Breast epithelium (tissue), 4 donors: ENCODE measurements at regions not wholly inside any gene's neighbourhood (a gene's known extent, or its start where the extent isn't known, plus 50 kb on each side); places are given as distances from the start of the nearest gene placed in this dataset.

Source experiments
- DNase-seq, 2 donors: peaks; one replicate each; pipeline ENCODE4 v3.0.0-alpha.2; 2019; ENCODE audit warnings: low spot score in 2 of 2
- H3K27ac ChIP-seq, 2 donors: fragments of 200-600 bp; sonication (generic) in 1 of 2; one replicate each; pipeline ENCODE4 v1.5.1; 2016 to 2019; ENCODE audit warnings: mild to moderate bottlenecking in 1 of 2
- H3K27me3 ChIP-seq, 2 donors: fragments of 200-600 bp; sonication (generic) in 1 of 2; one replicate each; pipeline versions ENCODE4 v1.5.1 to v1.6.0; 2017 to 2019; ENCODE audit warnings: control low read depth in 1 of 2, mild to moderate bottlenecking in 1 of 2
- H3K36me3 ChIP-seq: fragments of 200-600 bp; one replicate; pipeline ENCODE4 v1.5.1; 2019
- H3K4me1 ChIP-seq, 2 donors: fragments of 200-600 bp; sonication (generic); one replicate each; pipeline ENCODE4 v1.5.1; 2016 to 2019; ENCODE audit warnings: control low read depth in 1 of 2
- H3K4me3 ChIP-seq, 3 donors: fragments of 200-600 bp; sonication (generic); 1 replicate in 2 of 3; 2 replicates in 1 of 3; pipeline ENCODE4 v1.5.1; 2016 to 2019; ENCODE audit warnings: mild to moderate bottlenecking in 3 of 3, moderate library complexity in 2 of 3
- H3K9me3 ChIP-seq, 2 donors: fragments of 200-600 bp; sonication (generic) in 1 of 2; one replicate each; pipeline ENCODE4 v1.5.1; 2016 to 2019; ENCODE audit warnings: control low read depth in 1 of 2
- POLR2A ChIP-seq: fragments of 450-650 bp; IDR thresholded peaks from one replicate; pipeline ENCODE4 v1.6.1; 2016; ENCODE audit warnings: antibody characterized with exemption, mild to moderate bottlenecking, moderate library complexity
- POLR2AphosphoS5 ChIP-seq, 3 donors: sonication (generic); formaldehyde crosslinking; IDR thresholded peaks; one replicate each; pipeline ENCODE4 v1.6.1; 2017; ENCODE audit warnings: antibody characterized with exemption in 3 of 3
- intact Hi-C: fragments of 100-400 bp; cut with DNase I; formaldehyde crosslinking; loops from one replicate; pipeline ENCODE4 v1.15.1; 2023; ENCODE audit warnings: low total_unique reads
- TF ChIP-seq, protein P1 (sequence below), 3 donors: fragments of 450-650 bp; IDR thresholded peaks; one replicate each; pipeline ENCODE4 v1.5.1; 2016 to 2017; ENCODE audit warnings: antibody characterized with exemption in 3 of 3, mild to moderate bottlenecking in 3 of 3, moderate library complexity in 3 of 3

DNA sequence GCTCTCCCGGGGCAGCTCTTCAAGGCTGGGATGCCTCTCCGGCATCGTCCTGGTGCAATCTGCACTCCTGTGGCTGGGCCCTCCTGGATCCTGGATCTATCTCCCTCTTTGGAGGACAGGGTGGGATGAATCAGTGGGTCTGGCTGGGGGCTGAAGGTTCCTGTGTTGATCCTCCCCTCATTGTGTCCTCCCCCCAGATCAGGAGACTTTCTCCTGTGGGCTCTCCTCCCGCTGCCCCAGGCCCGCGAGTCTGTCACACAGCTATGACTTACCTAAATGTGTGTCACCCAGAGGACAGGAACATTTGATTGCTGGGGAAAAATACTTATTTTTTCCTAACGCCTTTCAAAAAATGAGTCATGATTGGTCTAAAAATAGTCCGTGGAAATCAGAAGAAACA lies 106.8 kb upstream of the NECTIN1 start:
- Histone ChIP-seq H3K9me3 (no peaks in the 10 kb centered on the region), H3K27ac (no peak overlapping the region), H3K4me3 (no peak overlapping the region), H3K36me3 (no peaks in the 10 kb centered on the region), H3K27me3 (no peaks in the 10 kb centered on the region), H3K4me1 (no peaks in the 10 kb centered on the region)
- no peak for TF ChIP-seq POLR2A
- no peak for TF ChIP-seq POLR2AphosphoS5 (IDR thresholded peaks at IDR 0.05)
- TF ChIP-seq, protein P1, sequence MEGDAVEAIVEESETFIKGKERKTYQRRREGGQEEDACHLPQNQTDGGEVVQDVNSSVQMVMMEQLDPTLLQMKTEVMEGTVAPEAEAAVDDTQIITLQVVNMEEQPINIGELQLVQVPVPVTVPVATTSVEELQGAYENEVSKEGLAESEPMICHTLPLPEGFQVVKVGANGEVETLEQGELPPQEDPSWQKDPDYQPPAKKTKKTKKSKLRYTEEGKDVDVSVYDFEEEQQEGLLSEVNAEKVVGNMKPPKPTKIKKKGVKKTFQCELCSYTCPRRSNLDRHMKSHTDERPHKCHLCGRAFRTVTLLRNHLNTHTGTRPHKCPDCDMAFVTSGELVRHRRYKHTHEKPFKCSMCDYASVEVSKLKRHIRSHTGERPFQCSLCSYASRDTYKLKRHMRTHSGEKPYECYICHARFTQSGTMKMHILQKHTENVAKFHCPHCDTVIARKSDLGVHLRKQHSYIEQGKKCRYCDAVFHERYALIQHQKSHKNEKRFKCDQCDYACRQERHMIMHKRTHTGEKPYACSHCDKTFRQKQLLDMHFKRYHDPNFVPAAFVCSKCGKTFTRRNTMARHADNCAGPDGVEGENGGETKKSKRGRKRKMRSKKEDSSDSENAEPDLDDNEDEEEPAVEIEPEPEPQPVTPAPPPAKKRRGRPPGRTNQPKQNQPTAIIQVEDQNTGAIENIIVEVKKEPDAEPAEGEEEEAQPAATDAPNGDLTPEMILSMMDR (IDR thresholded peaks at IDR 0.05): no peak
- DNase-seq: no peak
- intact Hi-C loops: no loop called here

DNA sequence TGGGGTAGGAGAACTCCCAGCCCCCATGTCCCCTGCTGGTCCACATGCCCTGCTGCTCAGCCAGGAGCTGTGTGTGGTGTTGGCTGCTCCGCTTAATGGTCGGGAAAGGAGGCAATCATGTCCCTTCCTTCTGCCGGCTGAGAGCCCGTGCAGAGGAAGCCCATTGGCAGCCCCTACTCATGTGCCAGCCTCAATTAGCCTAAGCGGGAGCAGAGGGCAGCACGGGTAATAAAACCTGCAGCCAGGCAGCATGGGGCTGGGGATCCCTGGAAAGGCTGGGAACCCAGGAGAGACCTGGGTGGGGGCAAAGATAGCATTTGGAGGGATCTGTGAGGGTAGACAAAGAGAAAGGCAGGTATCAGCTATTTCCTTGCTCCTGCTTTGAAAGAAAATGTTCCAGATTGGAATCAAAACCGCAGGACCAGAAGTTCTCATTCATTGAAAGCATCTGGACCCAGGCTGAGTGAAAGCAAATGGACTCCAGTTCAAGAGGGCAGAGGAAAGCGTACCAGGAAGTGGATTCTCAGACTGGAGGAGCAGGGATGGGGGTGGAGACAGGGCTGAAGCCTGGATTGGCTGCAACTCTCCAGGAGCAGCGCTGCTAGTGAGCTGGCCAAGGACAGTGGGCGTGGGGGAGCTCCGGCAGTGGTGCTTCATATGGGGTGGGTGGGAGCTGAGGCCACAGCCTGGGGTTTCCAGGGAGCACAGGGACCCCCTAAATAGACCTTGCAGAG lies 103.4 kb upstream of the NECTIN1 start:
- no peaks in the 10 kb centered on the region for H3K36me3 ChIP-seq
- intact Hi-C loops: no loop called here
- H3K27me3 ChIP-seq: no peaks in the 10 kb centered on the region
- DNase-seq: no peak
- no peaks in the 10 kb centered on the region for H3K9me3 ChIP-seq
- no peaks in the 10 kb centered on the region for H3K4me1 ChIP-seq
- H3K27ac ChIP-seq: peak overlapping the region in 1 of 2 donors; percentile 1
- TF ChIP-seq, protein P1 (IDR thresholded peaks at IDR 0.05): no peak
- no peak for TF ChIP-seq POLR2AphosphoS5 (IDR thresholded peaks at IDR 0.05)
- no peak for TF ChIP-seq POLR2A
- peak overlapping the region in 1 of 3 donors; percentile 28 for H3K4me3 ChIP-seq

GRCh38 chr11:119831011-119831410 lies 102.0 kb upstream of the NECTIN1 start:
- TF ChIP-seq POLR2AphosphoS5 (IDR thresholded peaks at IDR 0.05) (no peak), POLR2A (no peak)
- TF ChIP-seq, protein P1 (IDR thresholded peaks at IDR 0.05): no peak
- intact Hi-C loops: no loop called here
- Histone ChIP-seq H3K4me3 (no peak overlapping the region), H3K36me3 (no peaks in the 10 kb centered on the region), H3K27me3 (no peaks in the 10 kb centered on the region), H3K4me1 (no peaks in the 10 kb centered on the region), H3K27ac (no peak overlapping the region), H3K9me3 (no peaks in the 10 kb centered on the region)
- no peak for DNase-seq

DNA sequence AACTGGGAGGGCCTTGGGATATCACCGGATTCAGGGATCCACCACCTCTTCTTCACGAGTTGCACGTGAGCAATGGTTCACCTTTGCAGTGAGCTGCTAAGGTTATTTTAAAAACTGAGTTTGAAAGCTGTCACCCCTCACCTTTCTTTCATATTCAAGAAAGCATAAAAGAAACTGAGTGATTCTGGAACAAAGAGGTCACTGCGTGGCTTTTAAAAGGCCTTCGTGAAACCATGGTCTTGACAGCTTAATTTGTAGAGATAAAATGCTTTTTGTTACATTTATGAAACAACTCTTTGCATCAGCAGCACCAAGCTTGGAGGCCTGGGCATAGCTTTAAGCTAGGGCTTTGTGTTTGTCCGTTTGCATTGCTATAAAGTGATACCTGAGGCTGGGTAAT lies 101.4 kb upstream of the NECTIN1 start:
- DNase-seq: no peak
- TF ChIP-seq POLR2A: no peak
- TF ChIP-seq, protein P1 (IDR thresholded peaks at IDR 0.05): no peak
- intact Hi-C loops: no loop called here
- H3K27me3 ChIP-seq: no peaks in the 10 kb centered on the region
- H3K36me3 ChIP-seq: no peaks in the 10 kb centered on the region
- H3K27ac ChIP-seq: no peak overlapping the region
- no peaks in the 10 kb centered on the region for H3K9me3 ChIP-seq
- no peak overlapping the region for H3K4me3 ChIP-seq
- no peaks in the 10 kb centered on the region for H3K4me1 ChIP-seq

DNA sequence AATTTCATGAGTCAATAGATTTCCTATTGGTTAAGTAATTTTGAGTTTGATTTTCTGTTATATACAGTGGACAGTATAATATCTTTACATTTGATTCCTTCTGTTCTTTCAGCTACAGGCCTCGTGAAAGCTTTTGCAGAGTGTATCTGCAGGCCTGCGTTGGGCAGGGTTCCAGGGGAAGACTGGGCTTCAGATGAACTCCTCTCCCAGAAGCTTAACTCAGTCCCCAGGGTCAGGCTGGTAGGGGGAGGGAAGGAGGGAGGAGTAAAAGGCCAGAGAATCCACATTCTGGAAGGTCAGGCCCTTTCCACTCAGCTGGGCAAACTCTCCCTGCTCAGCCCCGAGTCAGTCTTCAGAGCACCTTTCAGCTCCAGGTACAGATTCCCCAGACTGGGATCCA lies 100.4 kb upstream of the NECTIN1 start:
- no peak for TF ChIP-seq POLR2A
- no peak for TF ChIP-seq POLR2AphosphoS5 (IDR thresholded peaks at IDR 0.05)
- TF ChIP-seq, protein P1 (IDR thresholded peaks at IDR 0.05): no peak
- Histone ChIP-seq H3K4me1 (no peaks in the 10 kb centered on the region), H3K27ac (no peak overlapping the region), H3K4me3 (no peak overlapping the region), H3K36me3 (no peaks in the 10 kb centered on the region), H3K9me3 (no peaks in the 10 kb centered on the region), H3K27me3 (no peaks in the 10 kb centered on the region)
- intact Hi-C loops: no loop called here
- no peak for DNase-seq
